Tibial nerve (tissue), 3 donors: ENCODE measurements at regions not wholly inside any gene's neighbourhood (a gene's known extent, or its start where the extent isn't known, plus 50 kb on each side); places are given as distances from the start of the nearest gene placed in this dataset.

Source experiments
- CTCF ChIP-seq, 5 experiments: fragments of 200-600 bp in 3 of 5; fragments of 450-650 bp in 2 of 5; sonication (generic) in 3 of 5; IDR thresholded peaks; one replicate each; pipeline ENCODE4 v1.5.1; 2016 to 2019; ENCODE audit warnings: antibody characterized with exemption in 5 of 5, mild to moderate bottlenecking in 3 of 5, moderate library complexity in 2 of 5
- POLR2A ChIP-seq, 2 donors: fragments of 450-650 bp; IDR thresholded peaks; one replicate each; pipeline ENCODE4 v1.6.1; 2017; ENCODE audit warnings: antibody characterized with exemption in 2 of 2, mild to moderate bottlenecking in 2 of 2, moderate library complexity in 2 of 2

- TF ChIP-seq CTCF (IDR thresholded peaks at IDR 0.05) (no peak), POLR2A (IDR thresholded peaks at IDR 0.05) (no peak)
Measured at GRCh38 chr5:23884405-23885031, 377.1 kb downstream of the PRDM9 start.
